Raji (cell line): ENCODE measurements at regions not wholly inside any gene's neighbourhood (a gene's known extent, or its start where the extent isn't known, plus 50 kb on each side); places are given as distances from the start of the nearest gene placed in this dataset.

ENCODE experiments used
- POLR2A ChIP-seq: IDR thresholded peaks from 2 replicates; pipeline ENCODE4 v1.6.1; 2011; ENCODE audit warnings: low read depth, low read length, control low read depth; ENCODE audit not compliant: insufficient read depth

DNA sequence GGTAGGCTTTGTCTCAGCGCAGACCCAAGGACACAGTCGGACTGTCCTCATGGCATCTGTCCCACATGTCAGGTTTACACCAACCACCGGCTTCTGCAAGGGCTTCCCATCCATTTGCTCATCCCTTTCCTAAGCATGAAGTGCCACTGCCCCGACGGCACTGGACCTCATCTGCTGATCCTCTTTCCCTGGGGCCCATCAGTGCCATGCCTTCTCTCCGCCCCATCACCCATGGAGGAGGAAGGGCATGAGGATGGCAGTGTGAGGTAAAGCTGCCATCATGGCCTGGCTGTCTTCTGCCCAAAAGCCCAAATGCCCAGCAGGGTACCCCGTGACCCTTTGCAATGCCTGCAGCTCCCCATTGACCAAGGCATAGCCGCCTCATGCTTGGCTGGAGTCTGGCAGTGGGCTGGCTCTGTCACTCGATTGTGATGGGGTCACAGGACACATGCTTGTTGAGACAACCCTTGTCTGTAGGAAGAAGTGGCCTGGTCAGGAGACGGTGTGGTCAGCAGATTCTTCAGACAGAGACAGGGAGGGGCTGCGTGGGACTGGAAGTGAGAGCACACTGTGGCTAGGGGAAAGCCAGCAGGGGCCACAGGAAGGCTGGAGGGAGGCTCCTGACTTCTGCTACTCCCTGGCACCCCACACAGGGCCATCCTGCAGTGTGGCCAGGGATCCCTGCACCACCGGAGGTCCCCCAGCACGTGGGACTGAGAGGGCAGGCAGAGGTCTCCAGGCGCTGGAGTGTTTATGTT is 493.7 kb upstream of the HS6ST1 start:
- TF ChIP-seq POLR2A: no peak

DNA sequence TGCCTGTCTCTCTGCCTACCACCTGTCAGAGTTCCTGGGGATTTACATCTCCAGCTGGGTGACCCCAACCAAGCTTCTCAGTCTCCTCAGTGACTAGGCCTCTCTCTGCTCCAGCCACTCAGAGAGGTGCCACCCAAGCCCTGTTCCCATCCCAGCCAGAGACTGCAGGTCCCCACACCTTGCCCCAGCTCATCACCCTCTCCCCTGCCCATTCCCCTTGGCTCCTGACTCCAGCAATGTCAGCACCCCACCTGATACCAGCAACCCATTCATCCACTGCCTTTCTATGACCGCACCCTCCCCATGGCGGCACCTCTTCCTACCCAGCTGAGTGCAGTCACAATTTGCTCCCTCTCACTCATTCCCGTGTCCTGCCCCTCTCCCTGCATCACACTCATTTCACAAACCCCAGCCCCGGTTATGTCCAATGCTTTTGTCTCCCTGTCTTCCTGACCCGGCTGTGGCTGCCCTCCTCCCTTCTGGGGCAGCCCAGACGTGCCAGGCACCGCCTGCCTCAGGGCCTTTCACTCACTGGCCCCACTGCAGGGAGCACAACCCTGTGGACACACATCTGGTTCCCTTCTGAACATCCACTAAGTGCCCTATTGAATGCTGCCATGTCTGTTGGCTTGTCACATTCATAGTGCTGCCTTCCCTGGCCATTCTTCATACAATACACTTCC is 494.8 kb upstream of the HS6ST1 start:
- TF ChIP-seq POLR2A: no peak

DNA sequence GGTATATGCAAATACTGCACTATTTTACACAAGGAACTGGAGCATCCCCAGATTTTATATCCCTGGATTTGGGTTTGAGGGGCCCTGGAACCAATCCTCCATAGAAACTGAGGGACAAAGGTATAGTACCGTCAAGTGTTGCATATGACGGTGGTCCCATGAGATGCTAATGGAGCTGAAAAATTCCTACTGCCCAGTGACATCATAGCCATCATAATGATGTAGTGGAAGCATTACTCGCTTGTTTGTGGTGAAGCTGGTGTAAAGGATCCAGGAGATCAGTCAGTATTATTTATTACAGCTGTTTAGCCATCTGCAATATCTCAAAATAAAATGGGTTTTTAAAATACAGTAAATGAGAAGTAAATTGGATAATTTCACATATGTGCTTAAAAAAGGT is 496.6 kb upstream of the HS6ST1 start:
- TF ChIP-seq POLR2A: no peak

- no peak for TF ChIP-seq POLR2A
These were observed 498.5 kb upstream of the HS6ST1 start for GRCh38 chr2:128817171-128817570.

DNA sequence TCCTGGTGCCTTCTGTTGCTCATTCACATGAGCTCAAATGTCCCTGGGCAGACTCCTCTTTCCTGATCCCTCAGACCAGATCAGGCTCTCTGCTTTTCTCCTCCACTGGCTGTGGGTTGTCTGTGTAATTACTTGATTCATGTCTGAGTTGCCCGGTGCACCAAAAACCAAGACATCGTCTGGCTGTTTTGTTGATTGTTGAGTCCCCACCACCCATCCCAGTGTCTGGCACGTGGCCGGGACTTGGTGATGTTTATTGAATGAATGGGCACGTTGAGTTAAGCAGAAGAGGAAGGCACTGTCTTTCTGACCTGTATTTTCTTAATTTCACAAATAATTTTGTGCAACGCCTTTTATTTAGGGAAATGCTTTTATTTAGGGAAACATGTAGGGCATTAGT is 499.1 kb upstream of the HS6ST1 start:
- no peak for TF ChIP-seq POLR2A

DNA sequence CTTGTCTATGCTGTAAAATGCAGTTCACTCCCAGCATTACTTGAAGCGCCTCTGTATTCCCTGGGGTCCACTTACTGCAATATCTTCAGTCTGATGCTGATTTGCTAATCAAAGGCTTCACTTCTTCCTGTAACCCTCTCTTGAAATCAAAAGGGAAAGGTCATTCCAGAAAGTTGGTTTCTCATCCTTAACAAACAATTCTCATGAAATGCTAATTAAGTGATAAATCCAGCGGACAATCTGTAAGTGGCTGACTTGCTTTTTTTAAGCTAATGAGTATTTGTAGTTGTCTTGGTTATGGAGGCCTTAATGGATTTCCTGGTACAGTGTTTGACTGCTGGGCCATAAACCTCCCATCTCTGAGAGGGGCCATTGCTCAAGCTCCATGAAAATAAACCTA is 499.6 kb upstream of the HS6ST1 start:
- TF ChIP-seq POLR2A: no peak

DNA sequence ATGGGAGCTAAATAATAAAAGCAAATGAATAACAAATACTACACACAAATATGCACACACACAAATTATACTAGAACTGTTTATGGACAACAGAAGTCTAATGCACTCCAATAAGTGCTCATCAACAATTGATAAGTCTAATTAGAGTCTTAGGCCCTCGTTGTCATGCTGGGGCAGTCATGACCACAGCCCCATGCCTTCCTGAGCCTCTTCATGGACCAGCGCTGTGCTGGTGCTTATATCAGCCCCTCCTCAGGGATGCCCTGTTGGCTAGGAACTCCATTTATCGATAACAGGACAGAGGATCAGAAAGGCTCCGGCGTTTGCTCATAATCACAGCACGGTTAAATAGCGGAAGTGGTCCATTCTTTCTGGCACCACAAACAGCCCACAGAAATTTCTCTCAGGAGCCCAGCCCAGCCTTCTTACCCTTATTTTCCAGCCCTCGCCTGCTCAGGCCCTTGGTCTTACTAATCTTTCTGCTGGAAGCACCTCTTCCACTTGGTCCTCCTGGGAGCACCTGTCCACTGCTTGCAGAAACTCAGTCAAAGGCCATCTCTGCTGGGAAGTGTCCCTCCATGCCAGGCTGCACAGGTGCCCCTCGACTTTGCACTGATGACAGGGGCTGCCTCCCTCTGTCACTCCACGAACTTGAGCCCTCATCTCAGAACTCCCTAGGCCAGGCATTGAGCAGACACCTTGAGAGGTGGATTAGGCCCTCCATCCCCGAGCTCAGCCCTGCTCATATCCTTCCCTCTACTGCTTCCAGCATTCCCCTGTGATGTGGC is 500.2 kb upstream of the HS6ST1 start:
- no peak for TF ChIP-seq POLR2A

DNA sequence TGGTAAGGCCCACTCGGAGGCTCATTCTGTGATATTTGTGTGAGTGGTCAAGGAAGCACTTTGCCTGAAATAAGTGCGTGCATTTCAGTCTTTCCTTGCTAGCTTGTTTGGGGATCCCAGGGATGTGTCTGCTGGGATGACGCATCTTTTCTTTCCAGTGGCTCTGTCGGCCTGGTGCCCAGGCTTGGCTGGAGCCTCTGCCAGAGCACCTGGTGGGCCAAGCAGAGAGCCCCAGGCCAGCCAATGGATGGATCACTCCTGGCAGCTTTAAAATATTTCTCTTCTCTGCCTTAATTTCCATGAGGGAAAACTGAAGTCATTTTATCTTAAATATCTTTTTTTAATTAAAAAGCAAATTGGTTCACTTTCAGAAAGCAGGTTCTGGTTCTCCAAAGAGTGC is 501.8 kb upstream of the HS6ST1 start:
- TF ChIP-seq POLR2A: no peak

GRCh38 chr2:128821010-128821409 is 502.3 kb upstream of the HS6ST1 start:
- no peak for TF ChIP-seq POLR2A

GRCh38 chr2:128832946-128833663 is 514.4 kb upstream of the HS6ST1 start:
- no peak for TF ChIP-seq POLR2A

DNA sequence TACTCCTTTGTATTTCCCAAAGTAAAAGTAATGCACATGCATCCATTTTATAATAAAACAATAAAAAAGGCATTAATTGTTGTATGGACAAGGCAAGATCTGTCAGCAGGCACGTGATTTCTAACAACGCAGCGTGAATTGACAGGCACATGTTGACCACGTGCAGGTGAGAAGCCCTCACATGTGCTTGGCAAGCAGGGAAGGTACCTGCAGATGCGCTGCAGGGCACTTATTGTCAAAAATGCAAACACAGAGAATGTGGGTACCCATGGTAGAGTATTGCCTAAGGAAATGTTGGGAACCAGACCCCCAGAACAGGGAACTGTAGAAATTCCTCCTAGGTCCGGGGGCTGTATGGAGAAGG is 515.0 kb upstream of the HS6ST1 start:
- no peak for TF ChIP-seq POLR2A

DNA sequence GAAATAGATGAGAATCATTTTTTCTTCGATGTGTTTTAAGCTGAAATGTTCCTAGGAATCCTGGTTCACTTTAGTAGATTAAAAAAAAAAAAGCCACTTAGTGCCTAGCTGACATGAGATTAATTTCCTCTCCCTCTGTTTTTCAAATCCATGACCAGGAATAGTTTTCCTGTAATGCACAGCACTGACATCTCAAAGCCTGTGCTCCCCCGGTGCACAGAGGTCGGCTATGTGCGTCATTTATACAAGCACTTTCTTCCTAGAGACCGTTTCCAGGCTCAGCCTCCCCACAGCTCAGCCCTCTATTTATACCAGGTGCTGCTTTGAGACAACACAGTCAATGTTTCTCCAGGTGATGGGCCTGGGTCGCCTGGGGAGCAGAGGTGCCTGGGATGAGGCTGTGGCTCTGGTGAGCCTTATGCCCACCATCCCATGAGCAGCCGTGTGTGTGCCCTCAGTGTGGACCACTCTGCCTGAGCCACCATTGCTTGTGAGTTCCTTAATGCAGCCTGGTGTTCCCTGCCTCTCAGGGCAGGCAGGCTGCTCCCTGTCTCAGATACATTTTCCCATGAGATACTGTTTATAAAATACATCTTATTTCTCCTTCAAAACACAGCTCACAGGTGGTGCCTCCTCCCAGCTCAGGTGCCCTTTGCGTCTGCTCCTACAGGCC is 515.7 kb upstream of the HS6ST1 start:
- no peak for TF ChIP-seq POLR2A

- no peak for TF ChIP-seq POLR2A
These were observed 516.2 kb upstream of the HS6ST1 start for GRCh38 chr2:128834880-128835252.

DNA sequence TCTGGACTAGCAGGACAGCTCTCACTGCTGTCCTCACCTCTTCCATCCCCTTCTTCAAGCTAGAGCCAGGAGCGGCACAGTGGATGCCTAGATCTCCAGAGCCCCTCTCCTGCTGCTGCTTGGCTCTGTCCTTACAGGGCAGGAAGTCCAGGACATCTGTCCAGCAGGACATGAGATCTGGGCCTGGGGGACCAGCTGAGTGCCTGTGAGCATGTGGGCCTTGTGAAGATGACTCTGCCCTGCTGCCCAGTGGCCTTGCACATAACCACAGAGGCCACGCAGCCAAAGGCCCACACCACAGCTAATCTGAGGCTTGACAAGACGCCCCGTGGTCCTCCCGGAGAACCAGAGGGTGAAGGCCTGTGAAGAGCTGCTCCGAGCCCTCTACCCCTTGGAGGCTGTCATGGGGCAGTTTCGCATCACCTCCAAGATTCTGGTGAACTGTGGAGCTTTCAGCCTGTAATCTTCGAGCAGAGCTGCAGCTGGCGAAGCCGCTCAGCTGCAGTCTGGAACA is 516.7 kb upstream of the HS6ST1 start:
- no peak for TF ChIP-seq POLR2A

- TF ChIP-seq POLR2A: no peak
These were observed 517.3 kb upstream of the HS6ST1 start for GRCh38 chr2:128835974-128836373.
